Hematopoietic multipotent progenitor cell treated with erythropoietin and hydrocortisone succinate and interleukin-3 and kit ligand, for 8 days (in vitro differentiated cells): ENCODE measurements at regions not wholly inside any gene's neighbourhood (a gene's known extent, or its start where the extent isn't known, plus 50 kb on each side); places are given as distances from the start of the nearest gene placed in this dataset.

Source experiments
- DNase-seq: peaks from one replicate; pipeline ENCODE4 v3.0.0-alpha.2; 2015

DNA sequence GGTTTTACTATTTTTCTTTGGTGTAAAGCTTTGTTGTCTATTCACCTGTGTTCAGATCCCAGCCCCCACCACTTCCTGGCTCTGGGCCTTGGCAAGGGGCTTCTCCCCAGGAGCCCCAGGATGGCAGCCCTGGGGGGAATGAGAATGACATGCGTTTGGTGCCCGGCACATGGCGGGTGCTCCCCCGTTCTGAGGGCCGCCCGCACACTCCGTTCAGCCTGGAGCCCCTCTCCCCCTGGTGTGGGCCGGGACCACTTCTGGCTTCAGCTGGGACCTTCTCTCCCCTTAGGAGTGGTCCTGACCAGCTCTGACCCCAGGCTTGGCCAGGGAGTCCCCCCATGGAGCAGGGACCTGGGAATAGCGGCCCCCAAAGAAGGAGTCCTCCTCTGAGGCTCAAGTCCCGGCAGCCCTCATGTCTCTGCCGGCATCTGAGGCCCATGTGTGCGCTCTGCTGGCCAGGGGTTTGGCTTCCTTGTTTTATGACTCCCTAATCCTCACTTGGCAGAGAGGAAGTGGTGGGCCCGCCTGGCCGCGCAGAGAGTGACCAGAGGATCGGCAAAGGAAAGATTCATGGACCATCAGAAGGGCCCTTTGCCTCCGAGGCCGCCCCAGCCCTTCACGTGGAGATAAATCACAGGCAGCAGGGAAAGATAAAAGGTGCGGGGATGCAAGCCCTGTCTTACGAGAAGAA is 57.0 kb upstream of the LMX1B start:
- DNase-seq, result no peak

DNA sequence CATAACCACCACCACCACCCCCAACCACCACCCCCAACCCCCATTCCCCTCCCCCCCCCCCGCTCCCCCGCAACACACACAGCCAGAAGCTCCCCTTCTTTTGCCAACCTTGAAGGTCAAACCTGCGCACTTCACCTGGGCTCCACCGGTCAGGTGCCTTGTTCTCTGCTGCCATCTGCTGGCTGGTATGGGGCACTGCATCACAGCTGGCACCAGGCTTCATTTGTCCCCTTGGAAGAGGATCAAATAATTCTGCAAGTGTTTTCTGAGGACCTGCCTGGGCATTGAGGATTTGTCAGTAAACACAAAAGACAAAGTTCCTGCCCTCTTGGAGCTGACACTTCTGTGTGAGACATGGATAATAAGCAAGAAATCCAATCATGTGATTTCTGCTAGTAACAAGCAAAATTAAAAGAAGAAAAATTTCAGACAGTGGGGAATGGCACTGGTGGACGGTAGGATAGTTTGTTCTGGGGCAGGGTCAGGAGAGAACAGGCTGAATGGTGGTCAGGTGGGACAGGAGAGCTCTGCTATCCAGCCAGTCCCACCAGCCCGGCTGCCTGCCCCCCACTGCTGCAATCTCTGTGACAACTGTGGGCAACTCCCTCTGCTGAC is 55.6 kb upstream of the LMX1B start:
- DNase-seq, result peak; percentile 50

DNA sequence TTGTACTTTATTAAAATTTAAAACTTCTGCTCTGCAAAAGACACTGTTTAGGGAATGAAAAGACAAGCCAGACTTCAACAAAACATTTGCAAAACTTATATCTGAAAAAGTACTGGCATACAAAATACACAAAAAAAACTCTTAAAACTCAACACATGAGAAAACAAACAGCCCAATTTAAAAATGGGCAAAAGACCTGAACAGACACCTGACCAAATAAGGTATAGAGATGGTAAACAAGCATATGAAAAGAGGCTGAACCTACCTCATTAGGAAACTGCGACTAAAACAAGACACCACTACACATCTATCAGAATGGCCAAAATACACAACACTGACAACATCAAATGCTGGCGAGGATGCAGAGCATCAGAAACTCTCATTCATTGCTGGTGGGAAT is 54.4 kb upstream of the LMX1B start:
- DNase-seq, result no peak

DNA sequence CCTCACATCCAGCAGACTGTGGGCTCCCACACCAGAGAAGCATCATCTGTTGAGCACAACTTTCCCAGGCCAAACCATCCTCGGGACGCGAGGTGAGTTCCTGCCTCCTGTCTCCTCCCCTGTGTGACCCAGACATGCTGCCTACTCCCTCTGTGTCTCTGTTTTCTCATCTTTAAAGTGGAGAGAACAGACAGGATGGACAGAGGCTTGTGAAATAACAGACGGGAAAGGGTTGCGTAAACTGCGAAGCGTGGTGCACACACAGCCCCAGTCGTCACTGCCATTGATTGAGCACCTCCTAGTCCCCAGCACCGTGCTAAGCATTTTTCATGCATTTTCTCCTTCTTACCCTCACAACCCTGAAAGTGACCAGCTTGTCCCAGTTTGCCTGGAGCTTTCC is 52.1 kb upstream of the LMX1B start:
- DNase-seq, result no peak

DNA sequence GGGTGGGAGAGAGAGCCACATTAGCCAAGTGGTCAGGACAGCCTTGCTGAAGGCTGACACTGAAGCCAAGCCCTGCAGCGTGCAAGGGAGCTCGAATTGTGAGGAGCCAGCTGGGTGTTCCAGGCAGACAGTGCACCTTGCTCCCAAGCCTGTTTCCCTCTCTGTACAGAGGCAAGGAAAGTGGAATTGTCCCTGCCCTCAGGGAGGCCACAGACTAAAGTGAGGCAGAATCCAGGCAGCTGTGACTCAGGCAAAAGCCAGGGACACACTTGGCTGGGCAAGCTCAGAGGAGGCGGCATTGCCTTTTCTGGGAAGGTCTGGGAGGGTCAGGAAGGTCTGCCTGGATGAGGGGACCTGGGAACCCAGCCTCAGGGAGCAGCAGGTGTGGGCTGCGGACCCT is 50.2 kb upstream of the LMX1B start:
- no peak for DNase-seq
